Activated naive CD4-positive, alpha-beta T cell treated with anti-CD3 and anti-CD28 coated beads, Interleukin-2, amount 50 U/mL, for 16 hours (primary cell): ENCODE measurements at regions not wholly inside any gene's neighbourhood (a gene's known extent, or its start where the extent isn't known, plus 50 kb on each side); places are given as distances from the start of the nearest gene placed in this dataset.
A peak's percentile ranks its signal among the peaks of the same experiment; 100 is the strongest.

Experiments
- DNase-seq: peaks from one replicate; pipeline ENCODE4 v3.0.0-alpha.2; 2020

GRCh38 chrX:134747006-134747405, 50.0 kb downstream of the PABIR2 start:
- no peak for DNase-seq

- no peak for DNase-seq
These were observed 50.6 kb downstream of the PABIR2 start for GRCh38 chrX:134746410-134746785.

- DNase-seq, result no peak
These were observed 51.2 kb downstream of the PABIR2 start for GRCh38 chrX:134745636-134746409.

GRCh38 chrX:134743091-134743490, 53.9 kb downstream of the PABIR2 start:
- no peak for DNase-seq

- DNase-seq, result no peak
These were observed 54.4 kb downstream of the PABIR2 start for GRCh38 chrX:134742573-134742972.

- no peak for DNase-seq
These were observed 55.3 kb downstream of the PABIR2 start for GRCh38 chrX:134741746-134742145.

- no peak for DNase-seq
These were observed 57.8 kb downstream of the PABIR2 start for GRCh38 chrX:134738986-134739740.

- DNase-seq, result no peak
These were observed 58.6 kb downstream of the PABIR2 start for GRCh38 chrX:134738445-134738844.

GRCh38 chrX:134737721-134738369, 59.2 kb downstream of the PABIR2 start:
- DNase-seq, result no peak

GRCh38 chrX:134737061-134737460, 59.9 kb downstream of the PABIR2 start:
- no peak for DNase-seq

GRCh38 chrX:134736356-134736755, 60.6 kb downstream of the PABIR2 start:
- no peak for DNase-seq

- DNase-seq, result no peak
These were observed 62.0 kb downstream of the PABIR2 start for GRCh38 chrX:134735015-134735414.

- DNase-seq, result no peak
These were observed 62.5 kb downstream of the PABIR2 start for GRCh38 chrX:134734466-134734952.

GRCh38 chrX:134733591-134733990, 63.4 kb downstream of the PABIR2 start:
- DNase-seq, result no peak

- DNase-seq, result no peak
These were observed 64.3 kb downstream of the PABIR2 start for GRCh38 chrX:134732676-134733075.

GRCh38 chrX:134732152-134732551, 64.9 kb downstream of the PABIR2 start:
- DNase-seq, result no peak

GRCh38 chrX:134727363-134727762, 69.1 kb upstream of the PLAC1 start:
- no peak for DNase-seq

- no peak for DNase-seq
These were observed 66.9 kb upstream of the PLAC1 start for GRCh38 chrX:134725103-134725690.

GRCh38 chrX:134721766-134722532, 63.7 kb upstream of the PLAC1 start:
- no peak for DNase-seq

GRCh38 chrX:134718966-134719317, 60.7 kb upstream of the PLAC1 start:
- peak; percentile 15 for DNase-seq

GRCh38 chrX:134718105-134718965, 60.1 kb upstream of the PLAC1 start:
- DNase-seq, result no peak

- no peak for DNase-seq
These were observed 59.4 kb upstream of the PLAC1 start for GRCh38 chrX:134717698-134718097.
